ENCODE measurements at regions not wholly inside any gene's neighbourhood (a gene's known extent, or its start where the extent isn't known, plus 50 kb on each side); places are given as distances from the start of the nearest gene placed in this dataset.

DNA sequence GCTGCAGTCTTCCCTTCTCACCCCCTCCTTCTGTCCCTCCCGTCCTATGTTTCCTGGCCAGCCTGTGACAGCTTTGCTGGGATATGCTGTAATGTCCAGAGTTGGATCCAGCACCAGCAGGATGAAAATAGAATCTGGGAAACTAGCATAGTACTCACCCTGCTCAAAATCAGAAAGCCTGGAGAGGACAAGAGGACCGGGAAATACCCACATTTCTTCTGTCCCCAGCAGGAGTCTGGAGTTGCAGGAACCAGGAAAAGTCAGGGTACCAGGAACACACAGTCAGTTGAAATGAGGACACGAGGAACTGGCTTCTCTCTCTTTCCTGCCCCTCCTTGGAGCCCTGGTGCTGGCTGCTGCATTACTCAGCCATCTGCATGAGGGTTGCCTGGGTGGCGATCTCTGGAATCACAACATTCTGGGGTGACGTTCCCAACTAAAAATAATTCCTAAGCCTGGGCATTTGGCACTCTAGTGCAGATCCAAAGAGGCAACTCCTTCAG is 59.6 kb upstream of the NFIL3 start:
- TF ChIP-seq POLR2A (IDR thresholded peaks at IDR 0.05; ENCODE audit: borderline replicate concordance, extremely low read depth, insufficient read depth, insufficient read length) (no peak), EZH2 (IDR thresholded peaks at IDR 0.05) (no peak), EZH2phosphoT487 (IDR thresholded peaks at IDR 0.05; ENCODE audit: borderline replicate concordance) (no peak)
- TF ChIP-seq, protein P1, sequence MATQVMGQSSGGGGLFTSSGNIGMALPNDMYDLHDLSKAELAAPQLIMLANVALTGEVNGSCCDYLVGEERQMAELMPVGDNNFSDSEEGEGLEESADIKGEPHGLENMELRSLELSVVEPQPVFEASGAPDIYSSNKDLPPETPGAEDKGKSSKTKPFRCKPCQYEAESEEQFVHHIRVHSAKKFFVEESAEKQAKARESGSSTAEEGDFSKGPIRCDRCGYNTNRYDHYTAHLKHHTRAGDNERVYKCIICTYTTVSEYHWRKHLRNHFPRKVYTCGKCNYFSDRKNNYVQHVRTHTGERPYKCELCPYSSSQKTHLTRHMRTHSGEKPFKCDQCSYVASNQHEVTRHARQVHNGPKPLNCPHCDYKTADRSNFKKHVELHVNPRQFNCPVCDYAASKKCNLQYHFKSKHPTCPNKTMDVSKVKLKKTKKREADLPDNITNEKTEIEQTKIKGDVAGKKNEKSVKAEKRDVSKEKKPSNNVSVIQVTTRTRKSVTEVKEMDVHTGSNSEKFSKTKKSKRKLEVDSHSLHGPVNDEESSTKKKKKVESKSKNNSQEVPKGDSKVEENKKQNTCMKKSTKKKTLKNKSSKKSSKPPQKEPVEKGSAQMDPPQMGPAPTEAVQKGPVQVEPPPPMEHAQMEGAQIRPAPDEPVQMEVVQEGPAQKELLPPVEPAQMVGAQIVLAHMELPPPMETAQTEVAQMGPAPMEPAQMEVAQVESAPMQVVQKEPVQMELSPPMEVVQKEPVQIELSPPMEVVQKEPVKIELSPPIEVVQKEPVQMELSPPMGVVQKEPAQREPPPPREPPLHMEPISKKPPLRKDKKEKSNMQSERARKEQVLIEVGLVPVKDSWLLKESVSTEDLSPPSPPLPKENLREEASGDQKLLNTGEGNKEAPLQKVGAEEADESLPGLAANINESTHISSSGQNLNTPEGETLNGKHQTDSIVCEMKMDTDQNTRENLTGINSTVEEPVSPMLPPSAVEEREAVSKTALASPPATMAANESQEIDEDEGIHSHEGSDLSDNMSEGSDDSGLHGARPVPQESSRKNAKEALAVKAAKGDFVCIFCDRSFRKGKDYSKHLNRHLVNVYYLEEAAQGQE (IDR thresholded peaks at IDR 0.05; ENCODE audit: low read depth), result no peak
- TF ChIP-seq, protein P2, sequence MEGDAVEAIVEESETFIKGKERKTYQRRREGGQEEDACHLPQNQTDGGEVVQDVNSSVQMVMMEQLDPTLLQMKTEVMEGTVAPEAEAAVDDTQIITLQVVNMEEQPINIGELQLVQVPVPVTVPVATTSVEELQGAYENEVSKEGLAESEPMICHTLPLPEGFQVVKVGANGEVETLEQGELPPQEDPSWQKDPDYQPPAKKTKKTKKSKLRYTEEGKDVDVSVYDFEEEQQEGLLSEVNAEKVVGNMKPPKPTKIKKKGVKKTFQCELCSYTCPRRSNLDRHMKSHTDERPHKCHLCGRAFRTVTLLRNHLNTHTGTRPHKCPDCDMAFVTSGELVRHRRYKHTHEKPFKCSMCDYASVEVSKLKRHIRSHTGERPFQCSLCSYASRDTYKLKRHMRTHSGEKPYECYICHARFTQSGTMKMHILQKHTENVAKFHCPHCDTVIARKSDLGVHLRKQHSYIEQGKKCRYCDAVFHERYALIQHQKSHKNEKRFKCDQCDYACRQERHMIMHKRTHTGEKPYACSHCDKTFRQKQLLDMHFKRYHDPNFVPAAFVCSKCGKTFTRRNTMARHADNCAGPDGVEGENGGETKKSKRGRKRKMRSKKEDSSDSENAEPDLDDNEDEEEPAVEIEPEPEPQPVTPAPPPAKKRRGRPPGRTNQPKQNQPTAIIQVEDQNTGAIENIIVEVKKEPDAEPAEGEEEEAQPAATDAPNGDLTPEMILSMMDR (IDR thresholded peaks at IDR 0.05 in 2 of 3, conservative IDR thresholded peaks at IDR 0.05 in 1 of 3; ENCODE audit: borderline replicate concordance in 1 of 3, insufficient read depth in 1 of 3, low read depth in 2 of 3, low read length in 2 of 3), result no peak
- TF ChIP-seq, protein P3, sequence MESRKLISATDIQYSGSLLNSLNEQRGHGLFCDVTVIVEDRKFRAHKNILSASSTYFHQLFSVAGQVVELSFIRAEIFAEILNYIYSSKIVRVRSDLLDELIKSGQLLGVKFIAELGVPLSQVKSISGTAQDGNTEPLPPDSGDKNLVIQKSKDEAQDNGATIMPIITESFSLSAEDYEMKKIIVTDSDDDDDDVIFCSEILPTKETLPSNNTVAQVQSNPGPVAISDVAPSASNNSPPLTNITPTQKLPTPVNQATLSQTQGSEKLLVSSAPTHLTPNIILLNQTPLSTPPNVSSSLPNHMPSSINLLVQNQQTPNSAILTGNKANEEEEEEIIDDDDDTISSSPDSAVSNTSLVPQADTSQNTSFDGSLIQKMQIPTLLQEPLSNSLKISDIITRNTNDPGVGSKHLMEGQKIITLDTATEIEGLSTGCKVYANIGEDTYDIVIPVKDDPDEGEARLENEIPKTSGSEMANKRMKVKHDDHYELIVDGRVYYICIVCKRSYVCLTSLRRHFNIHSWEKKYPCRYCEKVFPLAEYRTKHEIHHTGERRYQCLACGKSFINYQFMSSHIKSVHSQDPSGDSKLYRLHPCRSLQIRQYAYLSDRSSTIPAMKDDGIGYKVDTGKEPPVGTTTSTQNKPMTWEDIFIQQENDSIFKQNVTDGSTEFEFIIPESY (IDR thresholded peaks at IDR 0.05; ENCODE audit: extremely low read depth, insufficient replicate concordance, low read length), result no peak
- TF ChIP-seq, protein P4, sequence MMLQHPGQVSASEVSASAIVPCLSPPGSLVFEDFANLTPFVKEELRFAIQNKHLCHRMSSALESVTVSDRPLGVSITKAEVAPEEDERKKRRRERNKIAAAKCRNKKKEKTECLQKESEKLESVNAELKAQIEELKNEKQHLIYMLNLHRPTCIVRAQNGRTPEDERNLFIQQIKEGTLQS (IDR thresholded peaks at IDR 0.05), result no peak

All from HCT116 (cell line).